ENCODE measurements at regions not wholly inside any gene's neighbourhood (a gene's known extent, or its start where the extent isn't known, plus 50 kb on each side); places are given as distances from the start of the nearest gene placed in this dataset.

DNA sequence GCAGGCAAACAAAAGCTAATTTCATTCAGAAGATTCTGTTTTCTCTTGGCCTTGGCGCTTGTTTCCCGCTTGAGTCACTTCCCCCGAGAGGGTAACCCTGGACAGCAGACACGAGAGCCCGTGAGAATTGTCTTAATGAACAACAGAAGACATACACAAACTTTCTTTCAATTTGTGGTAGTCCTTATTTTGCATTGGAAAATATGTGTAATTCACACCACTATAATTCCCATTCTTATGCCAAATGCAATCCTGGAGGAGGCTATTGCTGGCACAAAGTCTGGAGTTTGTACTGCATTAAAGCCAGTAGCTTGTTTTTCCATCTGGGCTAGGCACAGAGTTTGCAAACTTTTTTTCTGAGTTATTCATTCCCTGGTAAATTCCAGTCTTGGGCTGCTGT, 109.8 kb upstream of the IVNS1ABP start:
- no peaks in the 10 kb centered on the region for H3K9me3 ChIP-seq (ENCODE audit: low read length)
- H3K27ac ChIP-seq (ENCODE audit: low read depth, low read length, poor library complexity, severe bottlenecking) = no peak overlapping the region
- H2AFZ ChIP-seq (ENCODE audit: low read length) = no peak overlapping the region
- no peaks in the 10 kb centered on the region for H3K79me2 ChIP-seq (ENCODE audit: insufficient read depth, low read length)
- H3K9me2 ChIP-seq (ENCODE audit: low read depth, low read length) = no peaks in the 10 kb centered on the region
- no peak overlapping the region for H3K9ac ChIP-seq (ENCODE audit: low read length)
- no peak overlapping the region for H3K4me3 ChIP-seq (ENCODE audit: low read depth, low read length, poor library complexity, severe bottlenecking)
- no peaks in the 10 kb centered on the region for H3F3A ChIP-seq (ENCODE audit: insufficient read depth, low read length)
- no peak for TF ChIP-seq EZH2 (IDR thresholded peaks at IDR 0.05; ENCODE audit: borderline replicate concordance, low read length)
- H3K4me1 ChIP-seq (ENCODE audit: insufficient read depth, low read length, severe bottlenecking) = no peaks in the 10 kb centered on the region
- no peaks in the 10 kb centered on the region for H4K20me1 ChIP-seq (ENCODE audit: insufficient read depth, low read length)
- no peaks in the 10 kb centered on the region for H3K36me3 ChIP-seq (ENCODE audit: insufficient read depth, low read length)
- H3K4me2 ChIP-seq (ENCODE audit: low read length) = no peak overlapping the region
- H3K27me3 ChIP-seq (ENCODE audit: insufficient read depth, low read length) = no peaks in the 10 kb centered on the region

DNA sequence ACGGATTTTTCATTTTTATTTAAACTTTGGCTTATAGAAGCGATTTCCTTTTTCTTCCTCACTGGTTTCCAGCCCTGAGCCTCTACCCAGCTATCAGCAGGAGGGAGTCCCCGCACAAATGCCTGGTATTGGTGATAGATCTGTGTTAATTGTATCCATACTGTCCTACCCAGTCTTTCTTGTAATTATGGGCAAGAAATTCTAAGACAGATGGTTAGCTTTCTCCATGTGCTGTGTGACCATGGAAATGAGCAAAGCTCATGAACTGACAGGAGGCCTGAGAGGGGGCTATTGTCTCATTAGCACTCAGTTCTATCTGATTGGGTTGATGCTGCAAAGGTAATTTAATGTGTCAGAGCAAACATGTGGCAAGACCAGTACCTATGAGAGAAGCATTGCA, 108.1 kb upstream of the IVNS1ABP start:
- H3K27me3 ChIP-seq (ENCODE audit: insufficient read depth, low read length) = 0 out of 2 replicates have a peak, but pooled peaks cover 4% of the 10 kb centered on the region
- no peaks in the 10 kb centered on the region for H3K36me3 ChIP-seq (ENCODE audit: insufficient read depth, low read length)

DNA sequence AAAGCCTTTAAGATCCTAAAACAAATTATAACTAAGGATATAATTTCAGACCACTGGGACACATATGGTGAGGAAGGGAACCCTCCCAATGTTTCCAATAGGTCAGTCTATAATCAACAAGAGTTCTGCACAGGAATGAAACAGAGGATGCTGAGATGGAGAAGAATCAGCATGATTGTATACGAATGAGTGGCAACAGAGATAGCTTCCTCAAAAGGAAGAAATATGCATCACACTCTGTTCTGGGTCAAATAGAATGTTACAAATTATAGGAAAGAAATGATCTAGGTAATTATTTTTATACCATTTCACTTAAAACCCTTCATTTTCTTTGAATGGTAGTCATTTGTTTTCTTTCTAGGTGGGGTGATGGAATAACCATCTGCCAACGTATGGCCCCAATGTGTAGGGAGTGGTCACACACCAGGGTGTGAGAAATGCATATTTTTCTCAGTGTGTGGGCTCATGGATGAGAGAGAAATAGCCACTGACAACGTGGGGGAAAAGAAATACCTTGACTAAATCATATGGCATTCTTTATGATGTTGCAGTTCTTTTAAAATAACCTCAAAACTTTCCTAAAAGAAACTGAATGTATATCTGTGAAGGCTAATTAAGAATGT, 104.6 kb upstream of the IVNS1ABP start:
- no peaks in the 10 kb centered on the region for H3K79me2 ChIP-seq (ENCODE audit: insufficient read depth, low read length)
- no peaks in the 10 kb centered on the region for H3K36me3 ChIP-seq (ENCODE audit: insufficient read depth, low read length)
- H3K9ac ChIP-seq (ENCODE audit: low read length) = no peak overlapping the region
- H2AFZ ChIP-seq (ENCODE audit: low read length) = no peak overlapping the region
- H4K20me1 ChIP-seq (ENCODE audit: insufficient read depth, low read length) = no peaks in the 10 kb centered on the region
- H3K4me2 ChIP-seq (ENCODE audit: low read length) = no peak overlapping the region
- H3F3A ChIP-seq (ENCODE audit: insufficient read depth, low read length) = no peaks in the 10 kb centered on the region
- H3K4me3 ChIP-seq (ENCODE audit: low read depth, low read length, poor library complexity, severe bottlenecking) = no peak overlapping the region
- H3K4me1 ChIP-seq (ENCODE audit: insufficient read depth, low read length, severe bottlenecking) = no peaks in the 10 kb centered on the region
- TF ChIP-seq, protein P1, sequence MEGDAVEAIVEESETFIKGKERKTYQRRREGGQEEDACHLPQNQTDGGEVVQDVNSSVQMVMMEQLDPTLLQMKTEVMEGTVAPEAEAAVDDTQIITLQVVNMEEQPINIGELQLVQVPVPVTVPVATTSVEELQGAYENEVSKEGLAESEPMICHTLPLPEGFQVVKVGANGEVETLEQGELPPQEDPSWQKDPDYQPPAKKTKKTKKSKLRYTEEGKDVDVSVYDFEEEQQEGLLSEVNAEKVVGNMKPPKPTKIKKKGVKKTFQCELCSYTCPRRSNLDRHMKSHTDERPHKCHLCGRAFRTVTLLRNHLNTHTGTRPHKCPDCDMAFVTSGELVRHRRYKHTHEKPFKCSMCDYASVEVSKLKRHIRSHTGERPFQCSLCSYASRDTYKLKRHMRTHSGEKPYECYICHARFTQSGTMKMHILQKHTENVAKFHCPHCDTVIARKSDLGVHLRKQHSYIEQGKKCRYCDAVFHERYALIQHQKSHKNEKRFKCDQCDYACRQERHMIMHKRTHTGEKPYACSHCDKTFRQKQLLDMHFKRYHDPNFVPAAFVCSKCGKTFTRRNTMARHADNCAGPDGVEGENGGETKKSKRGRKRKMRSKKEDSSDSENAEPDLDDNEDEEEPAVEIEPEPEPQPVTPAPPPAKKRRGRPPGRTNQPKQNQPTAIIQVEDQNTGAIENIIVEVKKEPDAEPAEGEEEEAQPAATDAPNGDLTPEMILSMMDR (IDR thresholded peaks at IDR 0.05; ENCODE audit: low read length) = no peak
- TF ChIP-seq EZH2 (IDR thresholded peaks at IDR 0.05; ENCODE audit: borderline replicate concordance, low read length) = no peak
- H3K27ac ChIP-seq (ENCODE audit: low read depth, low read length, poor library complexity, severe bottlenecking) = no peak overlapping the region
- H3K9me3 ChIP-seq (ENCODE audit: low read length) = no peaks in the 10 kb centered on the region
- H3K27me3 ChIP-seq (ENCODE audit: insufficient read depth, low read length) = 0 out of 2 replicates have a peak, but pooled peaks cover 4% of the 10 kb centered on the region
- no peaks in the 10 kb centered on the region for H3K9me2 ChIP-seq (ENCODE audit: low read depth, low read length)

More for the DNA sequence above, 108.1 kb upstream of the IVNS1ABP start:
- Histone ChIP-seq H3K4me2 (ENCODE audit: low read length) (no peak overlapping the region), H3K4me3 (ENCODE audit: low read depth, low read length, poor library complexity, severe bottlenecking) (no peak overlapping the region), H3K9me3 (ENCODE audit: low read length) (no peaks in the 10 kb centered on the region), H3K9me2 (ENCODE audit: low read depth, low read length) (no peaks in the 10 kb centered on the region), H3K9ac (ENCODE audit: low read length) (no peak overlapping the region), H2AFZ (ENCODE audit: low read length) (no peak overlapping the region), H3K79me2 (ENCODE audit: insufficient read depth, low read length) (no peaks in the 10 kb centered on the region), H3K4me1 (ENCODE audit: insufficient read depth, low read length, severe bottlenecking) (no peaks in the 10 kb centered on the region), H3K27ac (ENCODE audit: low read depth, low read length, poor library complexity, severe bottlenecking) (no peak overlapping the region), H4K20me1 (ENCODE audit: insufficient read depth, low read length) (no peaks in the 10 kb centered on the region), H3F3A (ENCODE audit: insufficient read depth, low read length) (no peaks in the 10 kb centered on the region)
- TF ChIP-seq, protein P1 (IDR thresholded peaks at IDR 0.05; ENCODE audit: low read length) = no peak
- TF ChIP-seq EZH2 (IDR thresholded peaks at IDR 0.05; ENCODE audit: borderline replicate concordance, low read length) = no peak

DNA sequence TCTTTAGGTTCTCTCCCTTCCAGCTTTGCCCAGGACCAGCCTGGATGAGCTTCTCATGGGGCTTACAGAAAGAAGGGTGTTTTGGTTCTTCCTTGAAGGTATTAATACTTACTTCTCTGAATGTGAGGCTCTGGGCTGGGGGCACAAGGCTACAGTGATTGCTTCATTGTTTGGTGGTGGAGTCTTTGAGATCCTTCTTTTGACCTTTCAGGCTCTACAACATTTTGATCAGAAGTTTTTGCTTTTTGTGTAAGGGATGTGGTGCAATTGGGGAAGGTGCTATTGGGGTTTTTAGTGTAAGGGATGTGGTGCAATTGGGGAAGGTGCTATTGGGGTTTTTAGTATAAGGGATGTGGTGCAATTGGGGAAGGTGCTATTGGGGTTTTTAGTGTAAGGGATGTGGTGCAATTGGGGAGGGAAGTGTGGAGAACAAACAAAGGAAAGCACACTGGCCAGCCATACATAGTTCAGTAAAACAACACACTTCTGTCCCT, 103.6 kb upstream of the IVNS1ABP start:
- Histone ChIP-seq H3K4me2 (ENCODE audit: low read length) (no peak overlapping the region), H3K36me3 (ENCODE audit: insufficient read depth, low read length) (no peaks in the 10 kb centered on the region), H3K4me1 (ENCODE audit: insufficient read depth, low read length, severe bottlenecking) (no peaks in the 10 kb centered on the region), H3K27ac (ENCODE audit: low read depth, low read length, poor library complexity, severe bottlenecking) (no peak overlapping the region), H3K9me2 (ENCODE audit: low read depth, low read length) (no peaks in the 10 kb centered on the region), H3K27me3 (ENCODE audit: insufficient read depth, low read length) (0 out of 2 replicates have a peak, but pooled peaks cover 4% of the 10 kb centered on the region), H3F3A (ENCODE audit: insufficient read depth, low read length) (no peaks in the 10 kb centered on the region), H2AFZ (ENCODE audit: low read length) (no peak overlapping the region), H3K9me3 (ENCODE audit: low read length) (no peaks in the 10 kb centered on the region), H3K9ac (ENCODE audit: low read length) (no peak overlapping the region), H3K4me3 (ENCODE audit: low read depth, low read length, poor library complexity, severe bottlenecking) (no peak overlapping the region), H3K79me2 (ENCODE audit: insufficient read depth, low read length) (no peaks in the 10 kb centered on the region), H4K20me1 (ENCODE audit: insufficient read depth, low read length) (no peaks in the 10 kb centered on the region)
- no peak for TF ChIP-seq EZH2 (IDR thresholded peaks at IDR 0.05; ENCODE audit: borderline replicate concordance, low read length)
- TF ChIP-seq, protein P1 (IDR thresholded peaks at IDR 0.05; ENCODE audit: low read length) = no peak
